GM18861 (cell line): ENCODE measurements at regions not wholly inside any gene's neighbourhood (a gene's known extent, or its start where the extent isn't known, plus 50 kb on each side); places are given as distances from the start of the nearest gene placed in this dataset.

Experiments used
- ATAC-seq: cut with Tn5 transposase; IDR thresholded peaks from one replicate; pipeline ENCODE4 v1.9.1; 2021; ENCODE audit not compliant: unreplicated experiment

DNA sequence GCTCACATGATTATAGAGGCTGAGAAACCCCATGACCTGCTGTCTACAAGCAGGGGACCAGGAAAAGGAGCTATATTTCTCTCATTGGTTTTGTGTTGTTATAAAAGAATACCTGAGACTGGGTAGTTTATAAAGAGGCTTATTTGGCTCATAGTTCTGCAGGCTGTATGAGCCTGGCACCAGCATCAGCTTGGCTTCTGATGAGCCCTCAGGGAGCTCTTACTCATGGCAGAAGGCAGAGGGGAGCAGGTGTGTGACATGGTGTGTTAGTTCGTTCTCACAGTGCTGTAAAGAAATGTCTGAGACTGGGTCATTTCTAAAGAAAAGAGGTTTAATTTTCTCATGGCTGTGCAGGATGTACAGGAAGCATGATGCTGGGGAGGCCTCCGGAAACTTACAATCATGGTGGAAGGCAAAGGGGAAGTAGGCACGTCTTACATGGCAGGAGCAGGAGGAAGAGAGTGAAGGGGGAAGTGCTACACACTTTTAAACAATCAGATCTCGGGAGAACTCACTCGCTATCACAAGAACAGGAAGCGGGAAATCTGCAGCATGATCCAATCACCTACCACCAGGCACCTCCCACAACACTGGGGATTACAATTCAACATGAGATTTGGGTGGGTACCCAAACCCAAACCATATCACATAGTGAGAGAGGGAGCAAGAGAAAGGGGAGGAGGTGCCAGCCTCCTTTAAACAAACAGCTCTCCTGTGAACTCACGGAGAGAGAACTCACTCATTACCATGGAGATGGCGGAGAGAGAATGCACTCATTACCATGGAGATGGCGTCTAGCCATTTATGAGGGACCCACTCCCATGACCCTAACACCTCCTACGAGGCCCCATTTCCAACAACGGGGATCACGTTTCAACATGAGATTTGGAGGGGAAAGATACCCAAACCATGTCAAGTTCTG is 133.4 kb downstream of the JCAD start:
- no peak for ATAC-seq

DNA sequence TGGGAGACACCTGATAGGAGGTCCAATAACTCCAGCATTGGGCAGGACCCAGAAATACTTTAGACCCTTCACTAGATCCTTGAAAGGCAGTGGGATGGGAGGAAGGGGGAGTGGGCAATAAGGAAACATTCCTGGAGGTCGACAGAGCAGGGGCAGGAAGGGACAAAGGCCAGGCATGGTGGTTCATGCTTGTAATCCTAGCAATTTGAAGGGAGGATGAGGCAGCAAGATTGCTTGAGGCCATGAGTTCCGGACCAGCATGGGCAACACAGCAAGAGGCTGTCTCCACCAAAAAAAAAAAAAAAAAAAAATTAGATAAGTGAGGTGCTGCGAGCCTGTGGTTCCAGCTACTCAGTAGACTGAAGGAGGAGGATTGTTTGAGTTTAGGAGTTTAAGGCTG is 134.9 kb downstream of the JCAD start:
- no peak for ATAC-seq

DNA sequence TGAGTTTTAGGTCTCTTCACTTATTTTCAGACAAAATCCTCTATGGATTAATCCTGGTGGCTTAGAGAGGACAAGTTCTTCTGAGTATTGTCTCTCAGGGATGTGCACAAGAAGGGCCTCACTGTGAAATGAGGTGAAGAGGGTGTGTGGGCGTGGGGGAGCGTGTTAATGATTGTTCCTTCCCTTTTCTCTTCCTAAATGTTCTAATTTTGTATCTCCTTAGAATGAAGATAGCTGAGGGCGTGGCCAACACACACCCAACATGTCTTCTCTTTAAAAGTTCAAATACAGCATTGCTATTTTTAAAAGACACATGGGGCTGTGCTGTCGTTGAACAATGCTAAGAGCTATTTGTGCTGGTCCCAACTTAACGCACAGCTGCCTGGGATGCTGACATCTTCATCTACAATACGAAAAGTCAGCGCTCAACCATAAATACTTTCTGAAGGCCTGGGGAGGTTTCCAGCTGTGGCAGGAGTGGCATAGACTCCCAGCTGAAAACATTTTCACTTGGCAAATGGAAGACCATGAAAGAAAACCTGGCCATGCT is 135.9 kb downstream of the JCAD start:
- no peak for ATAC-seq

DNA sequence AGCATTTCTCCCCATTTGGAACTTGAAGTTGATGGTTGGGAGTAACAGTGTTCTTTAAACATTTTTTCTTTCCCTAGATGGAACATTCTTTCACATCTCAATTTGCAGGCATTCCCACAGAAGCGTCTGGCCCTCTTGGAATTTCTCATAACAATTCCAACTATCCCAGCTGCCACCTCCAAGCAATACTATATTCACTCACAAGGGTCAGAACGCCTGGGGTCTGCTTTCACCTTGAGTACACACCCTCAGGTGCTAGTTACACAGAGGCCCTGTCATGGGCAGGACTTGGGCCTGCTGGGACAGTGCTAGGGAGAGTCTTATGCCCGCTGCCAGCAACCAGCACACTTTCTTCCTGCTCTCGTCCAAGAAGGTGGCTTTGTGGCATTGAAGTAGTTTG is 136.5 kb downstream of the JCAD start:
- no peak for ATAC-seq

DNA sequence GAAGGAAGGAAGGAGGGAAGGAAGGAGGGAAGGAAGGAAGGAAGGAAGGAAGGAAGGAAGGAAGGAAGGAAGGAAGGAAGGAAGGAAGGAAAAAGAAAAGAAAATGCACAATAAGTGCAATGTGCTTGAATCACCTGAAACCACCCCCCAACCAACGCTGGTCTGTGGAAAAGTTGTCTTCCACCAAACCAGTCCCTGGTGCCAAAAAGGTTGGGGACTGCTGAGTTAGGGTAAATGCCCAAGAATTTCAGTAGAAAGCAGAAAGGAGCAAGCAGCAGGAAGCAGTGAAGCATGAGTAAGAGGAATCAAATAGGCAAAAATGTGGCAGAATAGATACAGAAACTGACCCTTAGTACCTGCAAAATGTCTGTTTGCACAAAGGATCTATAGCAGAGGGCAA is 137.2 kb downstream of the JCAD start:
- no peak for ATAC-seq

DNA sequence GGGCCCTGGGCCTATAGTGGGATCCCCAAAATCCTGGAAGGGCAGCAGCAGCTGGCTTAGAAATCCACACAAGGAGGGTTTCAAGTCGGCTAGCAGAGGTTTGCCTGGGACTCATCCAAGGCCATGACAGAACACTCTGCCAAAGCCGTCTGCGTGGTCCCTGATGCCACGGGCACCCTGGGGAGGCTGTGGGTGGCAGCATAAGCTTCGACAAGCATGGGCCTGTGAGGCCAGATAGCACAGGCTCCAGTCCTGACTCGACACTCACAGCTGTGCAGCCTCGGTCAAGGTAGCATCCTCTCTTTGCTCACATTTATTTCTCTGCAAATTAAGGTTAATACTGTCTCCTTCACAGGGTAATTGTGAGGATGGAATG is 138.3 kb downstream of the JCAD start:
- no peak for ATAC-seq

DNA sequence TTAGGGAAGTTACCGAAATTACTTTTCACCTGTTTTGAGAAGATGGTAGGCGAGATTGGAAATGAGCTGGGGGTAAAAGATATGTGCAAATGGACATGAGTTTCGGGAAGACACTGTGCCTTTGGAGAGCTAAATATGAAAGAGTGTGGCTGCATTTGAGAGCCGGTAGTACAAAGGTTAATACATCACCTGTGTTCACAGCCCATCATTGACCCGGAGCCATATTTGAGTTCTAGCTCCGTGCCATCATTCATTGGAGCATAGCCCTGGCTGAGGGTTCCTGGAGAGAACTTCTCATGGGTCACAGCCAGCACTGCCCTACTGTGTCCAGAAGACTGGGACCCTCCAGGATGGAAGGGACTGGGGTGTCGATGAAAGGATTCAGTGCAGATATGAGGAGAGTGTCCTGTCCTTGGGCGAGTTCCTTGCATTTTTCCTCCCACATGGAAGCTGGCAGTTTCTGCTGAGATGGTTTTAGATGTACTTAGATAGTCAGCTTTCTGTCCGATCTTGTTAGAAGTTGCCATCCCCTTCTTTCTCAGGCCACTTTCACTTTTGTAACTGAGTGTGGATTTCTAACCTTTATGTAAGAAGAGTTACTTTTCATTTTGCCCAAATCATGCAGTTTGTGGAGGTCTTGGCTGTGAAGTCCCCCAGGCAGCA is 138.8 kb downstream of the JCAD start:
- ATAC-seq: no peak

DNA sequence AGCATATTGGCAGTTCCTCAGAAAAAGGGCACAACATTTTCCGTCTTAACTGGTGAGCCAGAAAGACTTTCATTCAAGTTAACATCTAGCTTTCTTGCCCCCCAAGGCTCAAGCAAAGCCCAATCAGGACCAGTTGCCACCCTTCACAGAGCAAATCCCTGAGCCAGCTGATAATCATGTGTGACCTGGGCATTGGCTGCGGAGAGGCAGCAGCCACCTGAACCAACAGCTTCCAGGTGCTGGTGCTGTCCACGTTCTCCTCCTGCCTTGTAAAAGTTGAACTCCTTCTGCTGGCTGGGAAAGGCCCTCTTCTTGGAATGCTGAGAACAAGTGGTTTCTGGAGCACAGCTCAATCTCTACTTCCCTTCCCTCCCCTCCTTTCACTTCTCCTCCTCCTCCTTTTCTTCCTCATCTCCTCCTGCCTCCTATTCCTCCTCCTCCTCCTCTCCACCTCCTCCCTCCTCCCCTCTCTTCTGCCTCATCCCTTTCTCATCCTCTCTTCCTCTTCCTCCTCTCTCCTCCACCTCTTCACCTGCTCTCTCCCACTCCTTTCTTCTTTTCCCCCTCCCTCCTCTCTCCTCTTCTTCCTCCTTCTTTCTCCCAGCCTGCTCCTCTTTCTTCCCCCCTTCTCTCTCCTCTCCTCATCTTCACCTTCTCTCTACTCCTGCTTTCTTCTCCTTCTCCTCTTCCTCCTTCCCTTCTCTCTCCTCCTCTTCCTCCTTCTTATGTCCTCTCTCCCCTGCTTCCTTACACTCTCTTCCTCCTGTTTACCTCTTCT is 140.6 kb downstream of the JCAD start:
- no peak for ATAC-seq

DNA sequence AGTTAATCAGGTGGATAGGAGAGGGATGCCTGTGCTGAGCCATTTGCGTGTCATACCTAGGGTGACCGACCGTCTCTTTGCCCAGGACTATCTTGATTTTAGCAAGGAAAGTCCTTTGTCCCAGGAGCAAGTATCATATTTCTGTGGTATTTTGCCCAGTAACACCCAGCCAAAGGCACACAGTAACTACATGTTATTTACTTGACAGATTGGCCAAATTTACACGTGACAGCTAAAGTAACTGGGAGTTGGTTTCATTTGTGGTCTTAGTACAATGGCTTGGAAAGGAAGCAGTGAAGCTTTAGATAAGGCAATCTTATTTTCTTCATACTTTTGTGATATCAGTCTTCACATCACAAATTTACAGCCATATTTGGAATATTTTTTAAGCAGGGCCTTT is 142.1 kb downstream of the JCAD start:
- ATAC-seq: no peak

DNA sequence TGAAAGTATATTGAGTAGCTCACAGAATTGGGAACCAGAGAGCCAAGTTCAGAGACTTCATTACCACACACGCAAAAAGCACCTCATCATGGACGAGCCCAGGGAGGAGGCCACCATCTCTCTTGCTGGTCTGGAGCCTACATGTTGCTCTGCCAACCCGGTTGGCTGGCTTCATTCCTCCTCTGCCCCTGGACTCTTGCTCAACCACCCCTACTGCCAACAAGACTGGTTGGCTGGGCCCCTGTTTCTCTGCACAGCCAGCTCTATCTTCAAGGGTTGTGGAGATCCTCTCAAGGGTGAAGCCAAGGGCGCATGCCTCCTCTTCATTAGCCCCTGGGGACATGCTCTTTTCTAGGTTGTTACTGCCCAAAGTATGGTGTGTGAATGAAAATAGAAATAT is 142.7 kb downstream of the JCAD start:
- ATAC-seq: no peak

DNA sequence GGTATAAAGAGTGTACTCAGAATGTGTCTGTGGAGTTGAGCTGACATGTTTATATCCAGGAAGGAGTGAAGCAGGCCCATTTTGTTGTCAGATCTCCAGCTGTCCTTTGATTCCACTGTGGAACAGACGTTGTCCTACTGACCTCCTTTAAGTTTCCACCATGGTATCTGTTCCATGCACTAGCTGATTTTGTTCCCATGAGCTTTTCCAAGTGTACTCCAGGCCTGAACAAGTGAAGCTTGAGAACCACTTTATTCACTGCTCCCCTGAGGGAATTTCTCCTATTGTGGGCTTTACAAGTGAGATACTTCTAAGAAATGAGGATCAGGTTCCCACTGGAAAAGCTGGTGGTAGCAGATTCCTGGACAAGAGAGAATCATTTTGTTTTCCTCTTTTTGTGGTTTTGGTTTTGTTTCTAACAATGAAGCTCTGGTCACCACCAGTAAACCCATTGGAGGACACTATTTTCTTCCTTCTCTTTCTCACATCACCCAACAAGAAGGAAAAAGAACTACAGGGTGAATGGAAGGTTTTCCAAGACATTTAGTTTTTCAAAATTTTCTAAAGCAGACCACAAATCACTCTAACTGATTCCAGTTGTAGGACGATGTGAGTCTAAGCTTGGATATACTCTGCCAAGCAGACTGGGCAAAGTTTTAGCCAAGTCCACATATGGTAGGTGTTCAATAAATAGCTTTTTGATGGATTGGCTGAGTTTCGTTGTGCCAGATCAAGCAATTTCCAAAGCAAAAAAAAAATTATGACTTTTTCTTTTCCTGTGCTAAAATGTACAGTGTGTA is 144.2 kb downstream of the JCAD start:
- ATAC-seq: no peak

DNA sequence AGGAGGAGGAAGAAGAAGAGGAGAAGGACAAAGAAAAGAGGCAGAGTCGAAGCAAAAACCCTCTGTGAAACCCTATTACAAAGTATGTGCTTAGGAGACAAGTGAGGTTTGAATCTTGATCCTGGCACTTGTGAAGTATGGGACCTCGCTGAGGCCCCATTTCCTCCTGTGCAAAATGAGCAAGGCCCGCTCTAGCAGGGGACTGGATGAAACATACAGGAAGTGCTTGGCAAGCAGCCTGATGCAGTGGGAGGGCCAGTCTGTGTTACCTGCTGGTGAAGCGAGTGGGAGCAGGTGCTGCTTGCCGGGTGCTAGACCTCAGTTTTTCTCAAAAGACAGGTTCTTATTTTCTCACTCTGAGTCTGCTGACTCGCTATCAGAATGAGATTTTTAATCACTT is 150.4 kb downstream of the JCAD start:
- ATAC-seq: no peak

DNA sequence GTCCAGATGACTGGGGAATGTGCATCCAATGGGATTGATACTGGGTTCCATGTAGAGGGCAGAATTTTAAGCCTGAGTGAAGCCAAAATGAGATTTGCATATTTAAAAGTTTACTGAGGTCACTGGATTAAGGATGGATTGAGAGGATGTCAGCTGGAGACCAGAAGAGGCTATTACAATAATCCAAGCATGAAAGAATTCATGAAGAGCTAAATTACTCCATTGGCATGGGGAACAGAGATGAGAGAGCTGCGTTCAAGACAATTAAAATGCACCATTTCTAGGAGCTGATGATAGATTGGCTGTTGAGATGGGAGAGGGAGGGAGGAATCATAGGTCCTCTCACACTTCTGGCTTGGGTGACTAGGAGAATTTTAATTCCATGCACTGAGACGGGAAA is 158.5 kb downstream of the JCAD start:
- no peak for ATAC-seq

DNA sequence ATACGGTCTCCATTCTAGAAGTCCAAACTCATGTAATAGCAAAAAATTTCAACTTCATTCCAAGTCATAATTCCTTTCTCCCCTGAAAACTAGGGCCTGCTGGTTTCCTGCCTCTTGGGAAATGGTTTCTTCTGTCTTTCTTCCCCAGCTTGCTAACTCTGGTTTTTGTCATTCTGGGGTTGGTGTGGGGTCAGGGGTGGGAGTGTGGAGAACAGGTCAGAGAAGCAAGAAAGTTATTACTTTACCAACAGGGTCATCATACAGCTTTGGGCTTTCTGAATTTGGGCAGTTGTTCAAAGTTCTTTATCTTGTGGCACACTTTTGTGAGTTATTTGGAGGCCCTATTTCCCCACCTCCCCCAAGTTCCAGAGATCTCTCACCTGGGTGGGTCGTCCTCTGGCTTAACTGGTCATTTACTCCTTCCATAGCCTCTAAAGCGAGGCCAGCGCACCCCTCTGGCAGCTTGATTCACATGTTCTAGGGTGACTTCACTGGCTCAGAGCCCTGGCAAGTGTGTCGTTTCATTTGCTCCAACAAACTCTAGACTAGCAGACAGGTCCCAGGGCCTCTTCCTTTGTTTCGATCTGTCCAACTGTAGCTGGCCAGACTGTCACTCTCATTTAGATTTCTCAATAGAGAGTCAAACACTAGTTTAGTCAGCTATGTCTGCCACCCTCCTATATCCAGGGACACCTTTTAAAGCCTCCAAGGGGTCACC is 161.2 kb downstream of the JCAD start:
- no peak for ATAC-seq

DNA sequence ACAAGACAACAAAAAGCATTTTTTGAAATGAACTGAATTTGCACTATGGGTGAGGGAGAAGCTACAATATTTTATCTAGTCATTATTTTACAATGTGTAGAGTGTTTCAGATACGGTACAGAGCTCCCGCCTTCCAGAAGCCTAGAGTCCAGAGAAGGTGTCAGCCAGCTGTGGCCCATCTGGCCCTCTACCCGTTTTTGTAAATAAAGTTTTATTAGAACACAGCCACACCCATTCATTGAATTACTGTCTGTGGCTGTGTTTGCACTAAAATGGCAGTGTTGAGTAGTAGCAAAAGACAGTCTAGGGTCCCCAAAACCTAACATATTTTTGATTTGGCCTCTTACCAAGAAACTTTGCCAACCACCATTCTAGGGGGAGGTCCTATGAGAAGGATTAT is 162.0 kb downstream of the JCAD start:
- ATAC-seq: no peak

DNA sequence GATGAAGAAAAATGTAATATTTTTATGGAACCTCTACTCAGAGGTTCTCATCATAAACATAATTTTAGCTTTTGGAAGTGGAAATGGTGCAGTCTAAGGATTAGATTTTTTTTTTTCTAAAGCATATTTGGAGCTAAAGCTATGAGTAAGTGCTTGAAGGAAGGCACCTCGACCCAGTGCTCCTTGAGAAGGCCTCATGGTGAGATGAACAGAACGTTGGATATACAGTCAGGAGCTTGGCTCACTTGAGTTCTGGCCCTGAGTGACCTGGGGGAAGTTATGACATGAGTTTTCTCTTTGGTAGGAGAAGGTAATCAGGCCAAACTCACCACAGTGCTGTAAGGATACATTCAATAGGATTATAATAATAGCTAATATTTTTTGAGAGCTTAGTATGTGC is 163.3 kb downstream of the JCAD start:
- no peak for ATAC-seq

DNA sequence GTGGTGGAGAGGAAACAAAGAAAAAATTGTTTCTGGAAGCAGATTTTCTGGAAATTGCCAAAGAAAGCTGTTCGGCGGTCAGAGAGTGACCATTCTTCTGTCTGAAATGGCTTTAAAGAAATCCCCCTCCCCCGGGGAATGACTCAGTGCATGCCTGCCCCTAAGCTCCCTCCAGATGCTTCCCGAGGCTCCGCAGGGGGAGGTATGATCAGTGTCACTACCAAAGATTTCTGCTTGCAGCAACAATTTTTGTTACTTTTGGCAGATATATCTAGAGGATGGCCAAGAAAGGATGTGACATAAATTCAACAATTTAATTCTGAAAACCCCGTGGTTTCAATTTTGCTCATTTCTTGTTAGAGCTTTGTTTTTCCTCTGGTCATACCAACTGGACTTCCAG is 163.9 kb downstream of the JCAD start:
- ATAC-seq: no peak

DNA sequence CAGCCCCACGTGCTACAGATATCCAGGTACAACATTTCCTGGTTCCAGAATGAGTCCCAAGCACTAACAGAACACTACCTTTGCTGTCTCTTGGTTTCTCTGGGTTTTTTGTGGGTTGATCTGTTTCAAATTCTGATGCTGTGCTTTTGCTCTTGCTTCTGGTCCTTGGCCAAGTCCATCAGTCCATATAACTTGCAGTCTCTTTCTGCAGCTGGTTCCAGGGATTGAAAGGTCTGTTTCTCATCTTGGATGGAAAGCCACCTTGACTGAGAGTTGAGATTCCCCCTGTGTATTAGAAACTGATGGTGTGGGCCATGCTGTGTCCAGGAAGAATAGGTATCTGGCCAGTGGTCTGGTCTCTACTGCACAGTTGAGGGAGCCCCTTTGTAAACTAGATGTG is 171.1 kb downstream of the JCAD start:
- ATAC-seq: no peak

DNA sequence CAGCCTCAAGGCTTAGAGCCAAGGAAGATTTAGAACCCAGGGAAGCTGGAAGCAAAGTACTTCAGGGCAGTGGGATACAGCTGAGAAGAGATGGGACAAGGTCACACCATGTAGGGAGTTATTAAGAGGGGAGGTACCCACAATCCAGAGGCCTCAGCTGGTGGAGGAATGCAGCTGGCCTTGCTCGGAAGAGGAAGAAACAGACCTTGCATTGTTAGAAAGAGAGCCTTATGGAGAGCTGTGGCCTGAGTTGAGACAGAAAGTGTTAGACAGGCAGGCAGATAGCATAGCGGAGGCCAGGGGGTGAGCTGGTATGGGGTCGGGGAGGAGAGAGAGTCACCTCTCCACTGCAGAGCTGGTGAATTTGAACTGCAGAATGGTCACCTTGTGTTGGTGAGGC is 173.1 kb downstream of the JCAD start:
- no peak for ATAC-seq

DNA sequence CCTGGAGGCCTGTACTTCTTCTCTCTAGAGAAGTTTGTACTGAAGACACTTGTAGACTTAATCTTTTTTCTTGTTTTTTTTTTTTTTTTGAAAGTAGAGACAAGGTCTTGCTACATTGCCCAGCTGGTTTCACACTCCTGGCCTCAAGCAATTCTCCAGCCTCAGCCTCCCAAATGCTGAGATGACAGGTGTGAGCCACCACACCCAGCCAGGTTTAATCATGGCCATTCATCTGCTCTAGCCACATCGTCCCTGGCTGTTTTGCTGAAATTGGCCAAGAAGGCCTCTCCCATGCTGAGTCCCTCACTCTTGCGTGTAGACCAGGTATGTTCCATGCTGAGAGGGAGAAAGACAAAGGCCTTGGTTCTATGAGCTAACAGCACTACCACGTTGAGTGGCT is 176.2 kb downstream of the JCAD start:
- no peak for ATAC-seq
